PC-9 (cell line): ENCODE measurements at regions not wholly inside any gene's neighbourhood (a gene's known extent, or its start where the extent isn't known, plus 50 kb on each side); places are given as distances from the start of the nearest gene placed in this dataset. TPM values are rescaled to one million over a fixed set of nuclear protein-coding genes. Genes with fewer than 3 reads are reported as not detected.

ENCODE experiments used
- BruUV-seq: library from RNA; stranded (reverse); fragments of 400-500 nt; replicated peaks from 2 replicates; lab custom pipeline; 2021; lab: Mats Ljungman, UMichigan
- CTCF ChIA-PET: fragments of 300-600 bp; sonication (Branson Sonifier 250); formaldehyde crosslinking; loops from one replicate; lab custom pipeline; 2022; ENCODE audit warnings: antibody characterized with exemption; lab: Charles Lee
- POLR2A ChIA-PET: fragments of 300-600 bp; sonication (Branson Sonifier 250); formaldehyde crosslinking; loops from one replicate; lab custom pipeline; 2022; ENCODE audit warnings: antibody characterized with exemption; ENCODE audit not compliant: unreplicated experiment; lab: Charles Lee
- DNase-seq, 2 experiments: peaks; one replicate each; pipeline versions ENCODE4 v3.0.0 to v3.0.0-alpha.2; 2015 to 2022; ENCODE audit warnings: mixed read lengths in 1 of 2
- H2AFZ ChIP-seq: fragments of 200-600 bp; sonication (generic); 2 replicates; pipeline ENCODE4 v1.8.1; 2017; ENCODE audit warnings: antibody characterized with exemption
- H3F3A ChIP-seq: fragments of 200-600 bp; sonication (generic); 2 replicates; pipeline ENCODE4 v1.8.1; 2017; ENCODE audit warnings: antibody characterized with exemption, mild to moderate bottlenecking, low read depth; ENCODE audit not compliant: insufficient read depth
- H3K27ac ChIP-seq: fragments of 200-600 bp; sonication (generic); 2 replicates; pipeline ENCODE4 v1.6.1; 2016; ENCODE audit warnings: mixed run types
- H3K27me3 ChIP-seq: fragments of 200-600 bp; sonication (generic); 2 replicates; pipeline ENCODE4 v1.6.1; 2016; ENCODE audit warnings: low read depth, mixed run types; ENCODE audit not compliant: insufficient read depth
- H3K36me3 ChIP-seq: fragments of 200-600 bp; sonication (generic); 2 replicates; pipeline ENCODE4 v1.6.1; 2016; ENCODE audit warnings: low read depth, mixed run types
- H3K4me1 ChIP-seq: fragments of 200-600 bp; sonication (generic); replicated peaks from 2 replicates; pipeline ENCODE4 v1.6.1; 2016; ENCODE audit warnings: mixed run types; ENCODE audit not compliant: insufficient read depth
- H3K4me2 ChIP-seq: fragments of 200-600 bp; sonication (generic); 2 replicates; pipeline ENCODE4 v1.6.1; 2017; ENCODE audit warnings: mixed run types
- H3K4me3 ChIP-seq: fragments of 200-600 bp; sonication (generic); 2 replicates; pipeline ENCODE4 v1.6.1; 2016; ENCODE audit warnings: mixed run types
- H3K79me2 ChIP-seq: fragments of 200-600 bp; sonication (generic); 2 replicates; pipeline ENCODE4 v1.6.1; 2017; ENCODE audit warnings: low read depth, mixed run types
- H3K9me2 ChIP-seq: fragments of 200-600 bp; sonication (generic); 2 replicates; pipeline ENCODE4 v1.8.1; 2017; ENCODE audit warnings: mild to moderate bottlenecking; ENCODE audit not compliant: insufficient read depth
- H3K9me3 ChIP-seq: fragments of 200-600 bp; sonication (generic); 2 replicates; pipeline ENCODE4 v1.8.1; 2016; ENCODE audit warnings: low read depth; ENCODE audit not compliant: insufficient read depth
- H4K20me1 ChIP-seq: fragments of 200-600 bp; sonication (generic); 2 replicates; pipeline ENCODE4 v1.8.1; 2017; ENCODE audit not compliant: insufficient read depth
- CTCF ChIP-seq: fragments of 200-600 bp; sonication (generic); conservative IDR thresholded peaks from 2 replicates; pipeline ENCODE4 v1.6.1; 2017; ENCODE audit warnings: mixed run types, antibody characterized with exemption, mild to moderate bottlenecking, moderate library complexity
- EZH2 ChIP-seq: fragments of 200-600 bp; sonication (generic); IDR thresholded peaks from 2 replicates; pipeline ENCODE4 v1.8.0; 2017; ENCODE audit warnings: antibody characterized with exemption, low read depth
- intact Hi-C: fragments of 100-400 bp; cut with micrococcal nuclease; formaldehyde crosslinking; loops from one replicate; pipeline ENCODE4 v1.10.0; 2022; ENCODE audit not compliant: unreplicated experiment
- microRNA-seq: library from miRNA; unstranded; fragments of <30 nt; microRNA quantifications from one replicate; pipeline ENCODE4 v1.2.0, GENCODE V29; 2021; ENCODE audit warnings: borderline number of aligned reads, borderline replicate concordance

DNA sequence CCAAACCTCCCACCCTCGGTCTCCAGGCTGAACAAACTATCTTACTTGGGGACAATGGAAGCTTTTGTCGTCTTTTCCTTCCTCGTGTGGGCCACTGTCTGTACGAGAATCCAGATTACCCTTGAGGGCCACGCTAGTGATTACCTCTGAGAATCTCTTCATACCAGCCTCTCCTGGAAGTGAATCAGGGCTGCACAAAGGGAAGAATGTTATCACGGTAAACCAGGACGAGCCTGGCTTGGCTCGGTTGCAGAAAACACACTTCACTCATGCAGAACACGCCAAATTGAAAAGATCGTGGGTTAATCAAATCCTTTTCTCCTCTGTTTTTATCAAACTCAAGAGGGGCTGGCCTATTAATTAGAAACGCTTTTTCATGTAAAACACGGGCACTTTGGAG lies 51.6 kb upstream of the MYL2 start:
- POLR2A ChIA-PET, result no interaction called here
- Histone ChIP-seq H3K4me1 (no peaks in the 10 kb centered on the region), H3K9me3 (no peaks in the 10 kb centered on the region), H2AFZ (no peak overlapping the region; the same call in 1 of the 2 replicates), H3F3A (no peaks in the 10 kb centered on the region), H3K36me3 (no peaks in the 10 kb centered on the region), H3K27ac (no peak overlapping the region), H4K20me1 (no peaks in the 10 kb centered on the region), H3K27me3 (peaks cover 58% of the 10 kb centered on the region), H3K4me3 (no peak overlapping the region), H3K4me2 (no peak overlapping the region), H3K9me2 (no peaks in the 10 kb centered on the region), H3K79me2 (no peaks in the 10 kb centered on the region)
- DNase-seq, result no peak
- TF ChIP-seq EZH2 (no peak), CTCF (no peak)
- no TSS peak for BruUV-seq
- CTCF ChIA-PET, result no interaction called here
- intact Hi-C loops, result no loop called here

- intact Hi-C loops, result no loop called here
- no peak overlapping the region for H3K4me3 ChIP-seq
- peaks cover 58% of the 10 kb centered on the region for H3K27me3 ChIP-seq
- H3K4me2 ChIP-seq, result no peak overlapping the region
- no peak for TF ChIP-seq CTCF
- CTCF ChIA-PET, result no interaction called here
- no peaks in the 10 kb centered on the region for H3K9me3 ChIP-seq
- no peak overlapping the region; the same call in 1 of the 2 replicates for H2AFZ ChIP-seq
- H3K9me2 ChIP-seq, result no peaks in the 10 kb centered on the region
- POLR2A ChIA-PET, result no interaction called here
- no peaks in the 10 kb centered on the region for H4K20me1 ChIP-seq
- H3K4me1 ChIP-seq, result no peaks in the 10 kb centered on the region
- H3F3A ChIP-seq, result no peaks in the 10 kb centered on the region
- BruUV-seq, result no TSS peak
- no peaks in the 10 kb centered on the region for H3K36me3 ChIP-seq
- H3K79me2 ChIP-seq, result no peaks in the 10 kb centered on the region
- no peak for DNase-seq
- no peak overlapping the region for H3K27ac ChIP-seq
Measured at GRCh38 chr12:110971189-110971920, 51.0 kb upstream of the MYL2 start.

Small RNA genes in the stretch of these regions (microRNA-seq; reads per million reads assigned to microRNA genes)
- not detected for gene MIR6760
